GM12878 (cell line): ENCODE measurements at regions not wholly inside any gene's neighbourhood (a gene's known extent, or its start where the extent isn't known, plus 50 kb on each side); places are given as distances from the start of the nearest gene placed in this dataset.

ENCODE experiments used
- ATAC-seq: fragments of 200-7000 bp; cut with Tn5 transposase; 3 replicates; pipeline ENCODE4 v1.9.1; 2020; ENCODE audit warnings: mild to moderate bottlenecking, moderate library complexity
- BruUV-seq: library from RNA; stranded (reverse); fragments of 400-500 nt; replicated peaks from 2 replicates; lab custom pipeline; 2021; lab: Mats Ljungman, UMichigan
- CTCF ChIA-PET: fragments of 300-600 bp; sonication (Branson Sonifier 250); formaldehyde crosslinking; extraction: SDS; loops from one replicate; lab custom pipeline; 2021; ENCODE audit warnings: inconsistent platforms; lab: Yijun Ruan, JAX
- POLR2A ChIA-PET: fragments of 350-600 bp; formaldehyde crosslinking; extraction: SDS; loops from one replicate; lab custom pipeline; 2021; ENCODE audit warnings: inconsistent platforms; lab: Charles Lee
- RAD21 ChIA-PET: fragments of 300-600 bp; sonication (Branson Sonifier 250); formaldehyde crosslinking; loops from one replicate; lab custom pipeline; 2023; ENCODE audit warnings: antibody characterized with exemption; ENCODE audit not compliant: unreplicated experiment; lab: Charles Lee
- SMC1A ChIA-PET: fragments of 300-600 bp; sonication (Branson Sonifier 250); formaldehyde crosslinking; loops from one replicate; lab custom pipeline; 2023; ENCODE audit not compliant: unreplicated experiment, uncharacterized antibody; lab: Charles Lee
- DNase-seq: peaks from one replicate; pipeline ENCODE4 v3.0.0-alpha.2; 2011; ENCODE audit warnings: low read depth, low spot score
- FAIRE-seq: peaks from 3 replicates; lab custom pipeline; 2011; peaks lifted over from hg19 to GRCh38; lab: Jason Lieb, UNC
- H2AFZ ChIP-seq: 2 replicates; pipeline ENCODE4 v1.6.0; 2011; ENCODE audit warnings: low read depth, low read length, control low read depth; ENCODE audit not compliant: control insufficient read depth
- H3K27ac ChIP-seq: 2 replicates; pipeline ENCODE4 v1.5.1; 2011; ENCODE audit warnings: control low read depth; ENCODE audit not compliant: control insufficient read depth, insufficient read depth
- H3K27me3 ChIP-seq, 2 experiments: replicated peaks in 1 of 2; 2 replicates each; pipeline versions ENCODE4 v1.6.0 to v1.6.1; 2011; ENCODE audit warnings: low read length in 1 of 2; ENCODE audit not compliant: control insufficient read depth in 2 of 2, insufficient read depth in 2 of 2
- H3K36me3 ChIP-seq, 2 experiments: 2 replicates each; pipeline ENCODE4 v1.5.1; 2011; ENCODE audit warnings: low read length in 1 of 2; ENCODE audit not compliant: control insufficient read depth in 2 of 2, insufficient read depth in 2 of 2
- H3K4me1 ChIP-seq: 2 replicates; pipeline ENCODE4 v1.6.1; 2011; ENCODE audit warnings: mild to moderate bottlenecking, low read length, moderate library complexity, mixed read lengths; ENCODE audit not compliant: control insufficient read depth, insufficient read depth
- H3K4me2 ChIP-seq: 2 replicates; pipeline ENCODE4 v1.6.0; 2011; ENCODE audit warnings: control low read depth; ENCODE audit not compliant: control insufficient read depth, insufficient read depth
- H3K4me3 ChIP-seq: fragments of 200-600 bp; sonication (generic); 2 replicates; pipeline ENCODE4 v1.5.1; 2016
- H3K79me2 ChIP-seq: 2 replicates; pipeline ENCODE4 v1.6.0; 2011; ENCODE audit warnings: low read length; ENCODE audit not compliant: control insufficient read depth, insufficient read depth
- H3K9ac ChIP-seq: 2 replicates; pipeline ENCODE4 v1.8.0; 2011; ENCODE audit warnings: low read length, control low read depth, mixed read lengths; ENCODE audit not compliant: control insufficient read depth, insufficient read depth
- H3K9me3 ChIP-seq: replicated peaks from 3 replicates; pipeline ENCODE4 v1.5.1; 2011; ENCODE audit warnings: mild to moderate bottlenecking, low read length; ENCODE audit not compliant: control insufficient read depth, insufficient read depth
- H4K20me1 ChIP-seq: 2 replicates; pipeline ENCODE4 v1.6.0; 2011; ENCODE audit not compliant: control insufficient read depth, insufficient read depth
- EZH2 ChIP-seq: IDR thresholded peaks from 2 replicates; pipeline ENCODE4 v1.6.1; 2012; ENCODE audit warnings: low read depth, mild to moderate bottlenecking, control low read depth, inconsistent platforms, low read length, borderline replicate concordance; ENCODE audit not compliant: control insufficient read depth
- IRF4 ChIP-seq: IDR thresholded peaks from 2 replicates; pipeline ENCODE4 v1.6.1; 2011; ENCODE audit warnings: low read depth, low read length
- KAT2A ChIP-seq: conservative IDR thresholded peaks from 2 replicates; pipeline ENCODE4 v1.6.1; 2011; ENCODE audit warnings: low read depth, low read length; ENCODE audit not compliant: control insufficient read depth
- NFIC ChIP-seq: IDR thresholded peaks from 2 replicates; pipeline ENCODE4 v1.6.1; 2012; ENCODE audit warnings: low read depth, mild to moderate bottlenecking, inconsistent platforms, low read length, moderate library complexity
- NR2F1 ChIP-seq: fragments of 450-650 bp; conservative IDR thresholded peaks from 2 replicates; pipeline ENCODE4 v1.6.1; 2017; ENCODE audit warnings: mild to moderate bottlenecking
- SRF ChIP-seq, 2 experiments: IDR thresholded peaks; 2 replicates each; pipeline ENCODE4 v1.6.1; 2011; ENCODE audit warnings: low read depth in 2 of 2, low read length in 2 of 2, mild to moderate bottlenecking in 1 of 2, moderate library complexity in 1 of 2
- ZBTB40 ChIP-seq: fragments of 450-650 bp; IDR thresholded peaks from 2 replicates; pipeline ENCODE4 v1.6.1; 2016; ENCODE audit warnings: mild to moderate bottlenecking, moderate library complexity, borderline replicate concordance
- WGBS: methylation state at CpG from one replicate; pipeline ENCODE4 v1.1.6; 2016; ENCODE audit warnings: low lambda C conversion rate; ENCODE audit not compliant: insufficient replicate concordance, insufficient coverage; ENCODE audit errors: missing lambda C conversion rate; 5-methylcytosine and 5-hydroxymethylcytosine counted together
- in situ Hi-C: fragments of 300-500 bp; cut with MboI; formaldehyde crosslinking; loops from 9 replicates; pipeline ENCODE4 v1.14.3; 2018; ENCODE audit warnings: mixed read lengths
- intact Hi-C: fragments of 100-400 bp; cut with micrococcal nuclease; formaldehyde crosslinking; loops from one replicate; pipeline ENCODE4 v1.14.2; 2022; ENCODE audit not compliant: unreplicated experiment

GRCh38 chr6:166866839-166867637 lies 89.3 kb downstream of the RNASET2 start:
- H3K36me3 ChIP-seq, result no peaks in the 10 kb centered on the region
- no peak for ATAC-seq
- H3K4me3 ChIP-seq, result no peak overlapping the region
- CTCF ChIA-PET, result interaction anchor here (1.4 to 2.6 kb wide), 3 partner anchors 12 to 123 kb away, joined by 3 to 12 read pairs (median 3); no protein-coding TSS in a partner anchor
- no peak overlapping the region for H2AFZ ChIP-seq
- TF ChIP-seq ZBTB40 (no peak), IRF4 (no peak), KAT2A (no peak), NR2F1 (no peak), SRF (IDR thresholded peaks at IDR 0.05; ENCODE audit: low read depth in 2 of 2, low read length in 2 of 2) (no peak), EZH2 (no peak), NFIC (no peak)
- TF ChIP-seq, all 136 proteins: peak for 0
- Histone ChIP-seq H3K79me2 (no peaks in the 10 kb centered on the region), H3K9me3 (no peaks in the 10 kb centered on the region), H4K20me1 (no peaks in the 10 kb centered on the region), H3K9ac (no peak overlapping the region), H3K4me1 (no peaks in the 10 kb centered on the region; the same call in 1 of the 2 replicates), H3K27me3 (no peaks in the 10 kb centered on the region), H3K4me2 (no peak overlapping the region), H3K27ac (no peak overlapping the region)
- no peak for FAIRE-seq
- no peak for DNase-seq
- intact Hi-C loops (no loop called here), in situ Hi-C loops (no loop called here)
- ChIA-PET POLR2A (interaction anchor here (1.0 kb wide), 1 partner anchor 20 kb away, joined by 3 read pairs; no protein-coding TSS in a partner anchor), RAD21 (no interaction called here), SMC1A (interaction anchor here (1.0 to 2.5 kb wide), 2 partner anchors 18 to 122 kb away, joined by 3 to 8 read pairs; no protein-coding TSS in a partner anchor)
- 79% methylated on average over 19 of the region's 19 CpGs for WGBS
- BruUV-seq, result no TSS peak
